ENCODE measurements at regions not wholly inside any gene's neighbourhood (a gene's known extent, or its start where the extent isn't known, plus 50 kb on each side); places are given as distances from the start of the nearest gene placed in this dataset.
A peak's percentile ranks its signal among the peaks of the same experiment; 100 is the strongest.

- no peak for DNase-seq
- no peak overlapping the region for H3K27ac ChIP-seq
These were observed 124.7 kb upstream of the NANOGP8 start for GRCh38 chr15:35209838-35210237.

GRCh38 chr15:35208353-35208752 lies 123.3 kb upstream of the NANOGP8 start:
- Histone ChIP-seq H3K27ac (no peak overlapping the region), H3K4me3 (no peak overlapping the region), H3K36me3 (no peaks in the 10 kb centered on the region), H3K27me3 (no peaks in the 10 kb centered on the region), H3K4me1 (no peaks in the 10 kb centered on the region), H3K9me3 (no peaks in the 10 kb centered on the region)
- 77 to 90% methylated on average over 2 to 3 of the region's 3 CpGs for WGBS, 2 donors (ENCODE audit: low coverage in 1 of 2)
- DNase-seq, result no peak
- in situ Hi-C loops (cut with MboI; ENCODE audit: low pct_ligation_motif_present in 1 of 4, low pct_unique_long_range_greater_than_20kb in 1 of 4, low sequenced_read_pairs in 3 of 4), result no loop called here
- intact Hi-C loops (cut with DNase I; ENCODE audit: low total_unique reads), result no loop called here
- no peak for TF ChIP-seq EP300 (IDR thresholded peaks at IDR 0.05; ENCODE audit: low read depth)
- TF ChIP-seq POLR2A (IDR thresholded peaks at IDR 0.05), result no peak
- no peak for TF ChIP-seq POLR2AphosphoS5 (IDR thresholded peaks at IDR 0.05)
- TF ChIP-seq, protein P1, sequence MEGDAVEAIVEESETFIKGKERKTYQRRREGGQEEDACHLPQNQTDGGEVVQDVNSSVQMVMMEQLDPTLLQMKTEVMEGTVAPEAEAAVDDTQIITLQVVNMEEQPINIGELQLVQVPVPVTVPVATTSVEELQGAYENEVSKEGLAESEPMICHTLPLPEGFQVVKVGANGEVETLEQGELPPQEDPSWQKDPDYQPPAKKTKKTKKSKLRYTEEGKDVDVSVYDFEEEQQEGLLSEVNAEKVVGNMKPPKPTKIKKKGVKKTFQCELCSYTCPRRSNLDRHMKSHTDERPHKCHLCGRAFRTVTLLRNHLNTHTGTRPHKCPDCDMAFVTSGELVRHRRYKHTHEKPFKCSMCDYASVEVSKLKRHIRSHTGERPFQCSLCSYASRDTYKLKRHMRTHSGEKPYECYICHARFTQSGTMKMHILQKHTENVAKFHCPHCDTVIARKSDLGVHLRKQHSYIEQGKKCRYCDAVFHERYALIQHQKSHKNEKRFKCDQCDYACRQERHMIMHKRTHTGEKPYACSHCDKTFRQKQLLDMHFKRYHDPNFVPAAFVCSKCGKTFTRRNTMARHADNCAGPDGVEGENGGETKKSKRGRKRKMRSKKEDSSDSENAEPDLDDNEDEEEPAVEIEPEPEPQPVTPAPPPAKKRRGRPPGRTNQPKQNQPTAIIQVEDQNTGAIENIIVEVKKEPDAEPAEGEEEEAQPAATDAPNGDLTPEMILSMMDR (IDR thresholded peaks at IDR 0.05), result no peak

More at GRCh38 chr15:35209838-35210237, 124.7 kb upstream of the NANOGP8 start:
- intact Hi-C loops (cut with DNase I; ENCODE audit: low total_unique reads), result no loop called here
- Histone ChIP-seq H3K4me3 (no peak overlapping the region), H3K9me3 (no peaks in the 10 kb centered on the region), H3K4me1 (no peaks in the 10 kb centered on the region), H3K36me3 (no peaks in the 10 kb centered on the region), H3K27me3 (no peaks in the 10 kb centered on the region)
- WGBS, 2 donors (ENCODE audit: low coverage in 1 of 2), result 26 to 29% methylated on average over 1 of the region's 1 CpG
- in situ Hi-C loops (cut with MboI; ENCODE audit: low pct_ligation_motif_present in 1 of 4, low pct_unique_long_range_greater_than_20kb in 1 of 4, low sequenced_read_pairs in 3 of 4), result no loop called here
- TF ChIP-seq EP300 (IDR thresholded peaks at IDR 0.05; ENCODE audit: low read depth), result no peak
- no peak for TF ChIP-seq POLR2AphosphoS5 (IDR thresholded peaks at IDR 0.05)
- TF ChIP-seq POLR2A (IDR thresholded peaks at IDR 0.05), result no peak
- TF ChIP-seq, protein P1 (IDR thresholded peaks at IDR 0.05), result no peak

GRCh38 chr15:35206060-35206675 lies 121.1 kb upstream of the NANOGP8 start:
- Histone ChIP-seq H3K9me3 (no peaks in the 10 kb centered on the region), H3K36me3 (no peaks in the 10 kb centered on the region), H3K4me1 (no peaks in the 10 kb centered on the region), H3K27ac (no peak overlapping the region), H3K4me3 (no peak overlapping the region), H3K27me3 (no peaks in the 10 kb centered on the region)
- WGBS, 2 donors (ENCODE audit: low coverage in 1 of 2), result 91 to 92% methylated on average over 2 of the region's 2 CpGs
- intact Hi-C loops (cut with DNase I; ENCODE audit: low total_unique reads), result no loop called here
- DNase-seq, result no peak
- TF ChIP-seq POLR2AphosphoS5 (IDR thresholded peaks at IDR 0.05) (no peak), POLR2A (IDR thresholded peaks at IDR 0.05) (no peak), EP300 (IDR thresholded peaks at IDR 0.05; ENCODE audit: low read depth) (no peak)
- TF ChIP-seq, protein P1 (IDR thresholded peaks at IDR 0.05), result peak in 2 of 5 experiments; percentile 23 to 36
- in situ Hi-C loops (cut with MboI; ENCODE audit: low pct_ligation_motif_present in 1 of 4, low pct_unique_long_range_greater_than_20kb in 1 of 4, low sequenced_read_pairs in 3 of 4), result no loop called here

- in situ Hi-C loops (cut with MboI; ENCODE audit: low pct_ligation_motif_present in 1 of 4, low pct_unique_long_range_greater_than_20kb in 1 of 4, low sequenced_read_pairs in 3 of 4), result no loop called here
- 75 to 84% methylated on average over 1 of the region's 1 CpG for WGBS, 2 donors (ENCODE audit: low coverage in 1 of 2)
- Histone ChIP-seq H3K9me3 (no peaks in the 10 kb centered on the region), H3K27me3 (no peaks in the 10 kb centered on the region), H3K4me3 (no peak overlapping the region), H3K27ac (no peak overlapping the region), H3K4me1 (no peaks in the 10 kb centered on the region), H3K36me3 (no peaks in the 10 kb centered on the region)
- intact Hi-C loops (cut with DNase I; ENCODE audit: low total_unique reads), result no loop called here
- no peak for DNase-seq
- no peak for TF ChIP-seq POLR2A (IDR thresholded peaks at IDR 0.05)
- TF ChIP-seq POLR2AphosphoS5 (IDR thresholded peaks at IDR 0.05), result no peak
These were observed 113.1 kb upstream of the NANOGP8 start for GRCh38 chr15:35198197-35198596.

DNA sequence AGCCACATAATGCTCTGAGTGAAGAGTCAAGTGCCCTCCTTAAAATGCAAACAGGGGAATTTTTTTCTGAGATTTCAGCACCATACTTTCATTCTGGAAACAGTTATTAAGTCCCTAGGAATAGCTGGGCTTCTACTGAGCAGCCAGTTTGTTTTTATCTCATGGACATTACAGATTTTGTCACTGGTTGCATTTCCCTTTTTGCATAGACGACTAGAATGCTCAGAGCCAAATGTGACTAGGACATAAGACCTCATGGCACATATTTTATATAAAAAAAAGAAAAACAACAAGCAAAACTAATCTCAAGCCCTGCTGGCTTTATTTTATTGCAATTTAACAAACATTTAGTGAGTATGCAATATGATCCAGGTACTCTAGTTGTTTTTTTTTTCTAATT lies 112.7 kb upstream of the NANOGP8 start:
- Histone ChIP-seq H3K27ac (no peak overlapping the region), H3K36me3 (no peaks in the 10 kb centered on the region), H3K9me3 (no peaks in the 10 kb centered on the region), H3K4me3 (no peak overlapping the region), H3K4me1 (no peaks in the 10 kb centered on the region), H3K27me3 (no peaks in the 10 kb centered on the region)
- in situ Hi-C loops (cut with MboI; ENCODE audit: low pct_ligation_motif_present in 1 of 4, low pct_unique_long_range_greater_than_20kb in 1 of 4, low sequenced_read_pairs in 3 of 4), result no loop called here
- intact Hi-C loops (cut with DNase I; ENCODE audit: low total_unique reads), result no loop called here
- TF ChIP-seq POLR2A (IDR thresholded peaks at IDR 0.05) (no peak), POLR2AphosphoS5 (IDR thresholded peaks at IDR 0.05) (no peak), EP300 (IDR thresholded peaks at IDR 0.05; ENCODE audit: low read depth) (no peak)
- TF ChIP-seq, protein P1 (IDR thresholded peaks at IDR 0.05), result no peak
- 50% methylated on average over 1 of the region's 1 CpG for WGBS, 2 donors (ENCODE audit: low coverage in 1 of 2)
- DNase-seq, result no peak
